PC-9 (cell line): ENCODE measurements at regions not wholly inside any gene's neighbourhood (a gene's known extent, or its start where the extent isn't known, plus 50 kb on each side); places are given as distances from the start of the nearest gene placed in this dataset.
"Not testable (repeated sequence)": the region's sequence is repeated elsewhere in the genome, so short reads cannot be mapped to it uniquely, and the experiment has no call there.

Source experiments
- BruUV-seq: library from RNA; stranded (reverse); fragments of 400-500 nt; replicated peaks from 2 replicates; lab custom pipeline; 2021; lab: Mats Ljungman, UMichigan
- CTCF ChIA-PET: fragments of 300-600 bp; sonication (Branson Sonifier 250); formaldehyde crosslinking; loops from one replicate; lab custom pipeline; 2022; ENCODE audit warnings: antibody characterized with exemption; lab: Charles Lee
- POLR2A ChIA-PET: fragments of 300-600 bp; sonication (Branson Sonifier 250); formaldehyde crosslinking; loops from one replicate; lab custom pipeline; 2022; ENCODE audit warnings: antibody characterized with exemption; ENCODE audit not compliant: unreplicated experiment; lab: Charles Lee
- DNase-seq, 2 experiments: peaks; one replicate each; pipeline versions ENCODE4 v3.0.0 to v3.0.0-alpha.2; 2015 to 2022; ENCODE audit warnings: mixed read lengths in 1 of 2
- H2AFZ ChIP-seq: fragments of 200-600 bp; sonication (generic); 2 replicates; pipeline ENCODE4 v1.8.1; 2017; ENCODE audit warnings: antibody characterized with exemption
- H3F3A ChIP-seq: fragments of 200-600 bp; sonication (generic); 2 replicates; pipeline ENCODE4 v1.8.1; 2017; ENCODE audit warnings: antibody characterized with exemption, mild to moderate bottlenecking, low read depth; ENCODE audit not compliant: insufficient read depth
- H3K27ac ChIP-seq: fragments of 200-600 bp; sonication (generic); 2 replicates; pipeline ENCODE4 v1.6.1; 2016; ENCODE audit warnings: mixed run types
- H3K27me3 ChIP-seq: fragments of 200-600 bp; sonication (generic); 2 replicates; pipeline ENCODE4 v1.6.1; 2016; ENCODE audit warnings: low read depth, mixed run types; ENCODE audit not compliant: insufficient read depth
- H3K36me3 ChIP-seq: fragments of 200-600 bp; sonication (generic); 2 replicates; pipeline ENCODE4 v1.6.1; 2016; ENCODE audit warnings: low read depth, mixed run types
- H3K4me1 ChIP-seq: fragments of 200-600 bp; sonication (generic); replicated peaks from 2 replicates; pipeline ENCODE4 v1.6.1; 2016; ENCODE audit warnings: mixed run types; ENCODE audit not compliant: insufficient read depth
- H3K4me2 ChIP-seq: fragments of 200-600 bp; sonication (generic); 2 replicates; pipeline ENCODE4 v1.6.1; 2017; ENCODE audit warnings: mixed run types
- H3K4me3 ChIP-seq: fragments of 200-600 bp; sonication (generic); 2 replicates; pipeline ENCODE4 v1.6.1; 2016; ENCODE audit warnings: mixed run types
- H3K79me2 ChIP-seq: fragments of 200-600 bp; sonication (generic); 2 replicates; pipeline ENCODE4 v1.6.1; 2017; ENCODE audit warnings: low read depth, mixed run types
- H3K9me2 ChIP-seq: fragments of 200-600 bp; sonication (generic); 2 replicates; pipeline ENCODE4 v1.8.1; 2017; ENCODE audit warnings: mild to moderate bottlenecking; ENCODE audit not compliant: insufficient read depth
- H3K9me3 ChIP-seq: fragments of 200-600 bp; sonication (generic); 2 replicates; pipeline ENCODE4 v1.8.1; 2016; ENCODE audit warnings: low read depth; ENCODE audit not compliant: insufficient read depth
- H4K20me1 ChIP-seq: fragments of 200-600 bp; sonication (generic); 2 replicates; pipeline ENCODE4 v1.8.1; 2017; ENCODE audit not compliant: insufficient read depth
- EZH2 ChIP-seq: fragments of 200-600 bp; sonication (generic); IDR thresholded peaks from 2 replicates; pipeline ENCODE4 v1.8.0; 2017; ENCODE audit warnings: antibody characterized with exemption, low read depth
- intact Hi-C: fragments of 100-400 bp; cut with micrococcal nuclease; formaldehyde crosslinking; loops from one replicate; pipeline ENCODE4 v1.10.0; 2022; ENCODE audit not compliant: unreplicated experiment
- TF ChIP-seq, protein P1 (sequence below): fragments of 200-600 bp; sonication (generic); conservative IDR thresholded peaks from 2 replicates; pipeline ENCODE4 v1.6.1; 2017; ENCODE audit warnings: mixed run types, antibody characterized with exemption, mild to moderate bottlenecking, moderate library complexity

DNA sequence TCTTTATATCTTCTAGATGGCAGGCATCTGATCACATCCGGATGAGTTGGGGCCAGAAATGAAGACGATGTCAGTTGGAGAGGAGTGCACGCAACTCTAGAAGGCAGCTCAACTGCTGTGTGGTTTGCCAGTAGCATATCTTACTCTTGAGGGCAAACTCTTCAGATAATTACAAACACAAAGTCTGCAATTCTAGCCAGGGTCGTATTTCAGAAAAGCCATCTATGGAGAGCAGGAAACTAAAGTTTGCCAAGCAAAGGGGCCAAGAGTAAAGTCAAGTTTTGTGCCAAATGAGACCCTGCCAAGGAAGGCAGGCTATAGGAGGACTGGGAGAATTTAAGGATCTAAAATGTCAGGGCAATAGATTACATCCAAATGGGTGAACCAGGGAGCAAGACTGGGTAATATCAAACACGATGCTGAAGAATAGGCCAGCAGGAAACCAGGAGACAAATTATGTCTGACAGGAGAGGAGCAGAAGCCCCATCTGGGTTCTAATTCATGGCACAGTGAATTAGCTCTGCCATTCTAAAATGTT lies 312.5 kb upstream of the SEMA3C start:
- POLR2A ChIA-PET: interaction anchor here (0.7 kb wide), 1 partner anchor 21 kb away, joined by 5 read pairs; no protein-coding TSS in a partner anchor
- Histone ChIP-seq H3F3A (no peaks in the 10 kb centered on the region), H3K4me2 (no peak overlapping the region), H2AFZ (0 out of 2 replicates have a peak overlapping the region, but pooled peaks have one; percentile 15), H3K79me2 (no peaks in the 10 kb centered on the region), H3K4me1 (no peaks in the 10 kb centered on the region), H3K27ac (no peak overlapping the region), H3K4me3 (no peak overlapping the region), H4K20me1 (no peaks in the 10 kb centered on the region), H3K9me3 (no peaks in the 10 kb centered on the region; the same call in 1 of the 2 replicates), H3K9me2 (no peaks in the 10 kb centered on the region), H3K36me3 (no peaks in the 10 kb centered on the region), H3K27me3 (no peaks in the 10 kb centered on the region)
- DNase-seq: no peak
- intact Hi-C loops: no loop called here
- TF ChIP-seq, protein P1, sequence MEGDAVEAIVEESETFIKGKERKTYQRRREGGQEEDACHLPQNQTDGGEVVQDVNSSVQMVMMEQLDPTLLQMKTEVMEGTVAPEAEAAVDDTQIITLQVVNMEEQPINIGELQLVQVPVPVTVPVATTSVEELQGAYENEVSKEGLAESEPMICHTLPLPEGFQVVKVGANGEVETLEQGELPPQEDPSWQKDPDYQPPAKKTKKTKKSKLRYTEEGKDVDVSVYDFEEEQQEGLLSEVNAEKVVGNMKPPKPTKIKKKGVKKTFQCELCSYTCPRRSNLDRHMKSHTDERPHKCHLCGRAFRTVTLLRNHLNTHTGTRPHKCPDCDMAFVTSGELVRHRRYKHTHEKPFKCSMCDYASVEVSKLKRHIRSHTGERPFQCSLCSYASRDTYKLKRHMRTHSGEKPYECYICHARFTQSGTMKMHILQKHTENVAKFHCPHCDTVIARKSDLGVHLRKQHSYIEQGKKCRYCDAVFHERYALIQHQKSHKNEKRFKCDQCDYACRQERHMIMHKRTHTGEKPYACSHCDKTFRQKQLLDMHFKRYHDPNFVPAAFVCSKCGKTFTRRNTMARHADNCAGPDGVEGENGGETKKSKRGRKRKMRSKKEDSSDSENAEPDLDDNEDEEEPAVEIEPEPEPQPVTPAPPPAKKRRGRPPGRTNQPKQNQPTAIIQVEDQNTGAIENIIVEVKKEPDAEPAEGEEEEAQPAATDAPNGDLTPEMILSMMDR: no peak
- no peak for TF ChIP-seq EZH2
- CTCF ChIA-PET: no interaction called here
- BruUV-seq: no TSS peak

DNA sequence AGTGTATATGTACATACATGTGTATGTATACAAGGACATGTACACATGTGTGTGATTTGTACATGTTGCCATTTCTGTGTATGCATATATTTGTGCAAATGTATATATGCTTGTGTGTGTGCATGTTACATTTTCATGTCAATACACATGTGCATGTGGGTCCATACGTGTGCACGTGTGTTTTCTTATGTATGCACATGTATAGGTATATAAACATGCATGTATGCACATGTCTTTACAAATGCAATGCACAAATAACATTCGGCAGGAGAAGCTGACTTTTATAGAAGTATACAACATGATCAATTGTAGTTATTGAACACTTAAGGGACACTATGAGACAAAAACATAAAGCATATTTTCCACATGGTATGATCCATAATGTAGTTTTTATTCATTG lies 307.4 kb upstream of the SEMA3C start:
- Histone ChIP-seq H3K27ac (no peak overlapping the region), H3K4me2 (no peak overlapping the region), H4K20me1 (no peaks in the 10 kb centered on the region), H3K36me3 (0 out of 2 replicates have a peak, but pooled peaks cover 7% of the 10 kb centered on the region), H3K4me1 (no peaks in the 10 kb centered on the region), H2AFZ (no peak overlapping the region), H3K79me2 (no peaks in the 10 kb centered on the region), H3K9me2 (no peaks in the 10 kb centered on the region), H3K9me3 (peaks cover 13% of the 10 kb centered on the region; the same call in 1 of the 2 replicates), H3F3A (no peaks in the 10 kb centered on the region), H3K27me3 (no peaks in the 10 kb centered on the region), H3K4me3 (no peak overlapping the region)
- no peak for DNase-seq
- no TSS peak for BruUV-seq
- ChIA-PET CTCF (no interaction called here), POLR2A (no interaction called here)
- TF ChIP-seq, protein P1: no peak
- TF ChIP-seq EZH2: no peak
- intact Hi-C loops: no loop called here

DNA sequence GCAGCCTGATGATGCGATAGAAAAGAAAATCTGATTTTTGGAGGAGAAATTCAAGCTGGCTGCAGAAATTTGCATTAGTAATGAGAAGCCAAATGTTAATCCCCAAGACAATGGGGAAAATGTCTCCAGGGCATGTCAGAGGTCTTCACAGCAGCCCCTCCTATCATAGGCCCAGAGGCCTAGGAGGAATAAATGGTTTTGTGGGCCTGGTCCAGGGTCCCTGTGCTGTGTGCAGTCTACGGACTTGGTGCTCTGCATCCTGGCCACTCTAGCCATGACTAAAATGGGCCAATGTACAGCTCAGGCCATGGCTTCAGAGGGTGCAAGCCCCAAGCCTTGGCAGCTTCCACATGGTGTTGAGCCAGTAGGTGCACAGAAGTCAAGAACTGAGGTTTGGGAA lies 303.8 kb upstream of the SEMA3C start:
- intact Hi-C loops, H3K4me2 ChIP-seq, H3K79me2 ChIP-seq, H4K20me1 ChIP-seq, H2AFZ ChIP-seq, POLR2A ChIA-PET, H3K9me2 ChIP-seq, H3K36me3 ChIP-seq, H3K27me3 ChIP-seq, H3K4me1 ChIP-seq, H3F3A ChIP-seq, DNase-seq, BruUV-seq, CTCF ChIA-PET, H3K27ac ChIP-seq, H3K4me3 ChIP-seq: not testable (repeated sequence)
- H3K9me3 ChIP-seq: peaks cover 13% of the 10 kb centered on the region; the same call in 1 of the 2 replicates
